Vagina (tissue), 2 donors: ENCODE measurements at regions not wholly inside any gene's neighbourhood (a gene's known extent, or its start where the extent isn't known, plus 50 kb on each side); places are given as distances from the start of the nearest gene placed in this dataset.
A peak's percentile ranks its signal among the peaks of the same experiment; 100 is the strongest.

Experiments used
- DNase-seq, 2 donors: peaks; one replicate each; pipeline ENCODE4 v3.0.0-alpha.2; 2017; ENCODE audit errors: extremely low spot score in 2 of 2
- H3K27ac ChIP-seq: fragments of 200-600 bp; sonication (generic); one replicate; pipeline ENCODE4 v1.5.1; 2019
- H3K27me3 ChIP-seq: fragments of 200-600 bp; sonication (generic); one replicate; pipeline ENCODE4 v1.5.1; 2019
- H3K36me3 ChIP-seq, 2 donors: fragments of 200-600 bp; sonication (generic); one replicate each; pipeline ENCODE4 v1.5.1; 2017 to 2019
- H3K4me1 ChIP-seq: fragments of 200-600 bp; sonication (generic); one replicate; pipeline ENCODE4 v1.5.1; 2019
- H3K4me3 ChIP-seq, 2 donors: fragments of 200-600 bp; sonication (generic); 1 replicate in 1 of 2; 2 replicates in 1 of 2; pipeline ENCODE4 v1.5.1; 2016 to 2019
- H3K9me3 ChIP-seq: fragments of 200-600 bp; sonication (generic); one replicate; pipeline ENCODE4 v1.5.1; 2019
- POLR2A ChIP-seq, 2 donors: fragments of 450-650 bp; IDR thresholded peaks; one replicate each; pipeline ENCODE4 v1.6.1; 2017; ENCODE audit warnings: antibody characterized with exemption in 2 of 2, mild to moderate bottlenecking in 2 of 2, moderate library complexity in 2 of 2
- POLR2AphosphoS5 ChIP-seq, 2 donors: sonication (generic); formaldehyde crosslinking; IDR thresholded peaks; one replicate each; pipeline ENCODE4 v1.9.0; 2017; ENCODE audit warnings: antibody characterized with exemption in 2 of 2, mild to moderate bottlenecking in 2 of 2, low read depth in 1 of 2; ENCODE audit not compliant: insufficient read depth in 1 of 2
- intact Hi-C: fragments of 100-400 bp; cut with DNase I; formaldehyde crosslinking; loops from one replicate; pipeline ENCODE4 v1.15.1; 2023
- TF ChIP-seq, protein P1 (sequence below), 3 experiments: fragments of 450-650 bp in 2 of 3; fragments of 200-600 bp in 1 of 3; sonication (generic) in 1 of 3; IDR thresholded peaks; one replicate each; pipeline ENCODE4 v1.5.1; 2017 to 2019; ENCODE audit warnings: antibody characterized with exemption in 3 of 3, mild to moderate bottlenecking in 2 of 3, moderate library complexity in 2 of 3

DNA sequence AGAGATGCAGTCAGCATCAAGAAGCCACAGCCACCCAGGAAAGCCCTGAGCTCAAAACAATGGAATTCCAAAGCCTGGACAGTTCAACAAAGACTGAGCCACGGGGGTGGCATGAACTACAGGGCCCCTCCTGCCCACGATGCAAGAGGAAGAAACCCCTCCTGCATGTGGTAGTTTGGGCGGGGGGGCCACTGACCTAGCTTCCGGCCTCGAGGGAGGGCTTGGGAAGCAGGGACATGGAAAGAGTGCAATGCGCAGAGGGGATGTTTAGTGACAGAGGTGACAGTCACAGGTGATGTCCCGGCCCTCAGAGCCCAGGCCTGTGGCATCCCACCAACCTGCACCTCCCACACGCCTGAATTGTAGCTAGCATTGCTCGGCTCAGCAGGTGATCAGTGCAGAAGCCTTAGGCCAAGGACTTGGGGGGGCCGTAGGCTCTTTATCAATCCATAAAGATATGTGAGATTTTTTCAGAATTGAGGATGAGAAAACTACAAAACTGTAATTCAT, 318.8 kb downstream of the TEX29 start:
- Histone ChIP-seq H3K27ac (no peak overlapping the region), H3K36me3 (no peaks in the 10 kb centered on the region), H3K27me3 (no peaks in the 10 kb centered on the region), H3K9me3 (no peaks in the 10 kb centered on the region), H3K4me1 (no peaks in the 10 kb centered on the region), H3K4me3 (no peak overlapping the region)
- TF ChIP-seq POLR2AphosphoS5 (IDR thresholded peaks at IDR 0.05; ENCODE audit: insufficient read depth in 1 of 2, low read depth in 1 of 2) (no peak), POLR2A (IDR thresholded peaks at IDR 0.05) (no peak)
- TF ChIP-seq, protein P1, sequence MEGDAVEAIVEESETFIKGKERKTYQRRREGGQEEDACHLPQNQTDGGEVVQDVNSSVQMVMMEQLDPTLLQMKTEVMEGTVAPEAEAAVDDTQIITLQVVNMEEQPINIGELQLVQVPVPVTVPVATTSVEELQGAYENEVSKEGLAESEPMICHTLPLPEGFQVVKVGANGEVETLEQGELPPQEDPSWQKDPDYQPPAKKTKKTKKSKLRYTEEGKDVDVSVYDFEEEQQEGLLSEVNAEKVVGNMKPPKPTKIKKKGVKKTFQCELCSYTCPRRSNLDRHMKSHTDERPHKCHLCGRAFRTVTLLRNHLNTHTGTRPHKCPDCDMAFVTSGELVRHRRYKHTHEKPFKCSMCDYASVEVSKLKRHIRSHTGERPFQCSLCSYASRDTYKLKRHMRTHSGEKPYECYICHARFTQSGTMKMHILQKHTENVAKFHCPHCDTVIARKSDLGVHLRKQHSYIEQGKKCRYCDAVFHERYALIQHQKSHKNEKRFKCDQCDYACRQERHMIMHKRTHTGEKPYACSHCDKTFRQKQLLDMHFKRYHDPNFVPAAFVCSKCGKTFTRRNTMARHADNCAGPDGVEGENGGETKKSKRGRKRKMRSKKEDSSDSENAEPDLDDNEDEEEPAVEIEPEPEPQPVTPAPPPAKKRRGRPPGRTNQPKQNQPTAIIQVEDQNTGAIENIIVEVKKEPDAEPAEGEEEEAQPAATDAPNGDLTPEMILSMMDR (IDR thresholded peaks at IDR 0.05) = no peak
- DNase-seq = peak in 1 of 2 donors; percentile 70
- intact Hi-C loops = no loop called here

DNA sequence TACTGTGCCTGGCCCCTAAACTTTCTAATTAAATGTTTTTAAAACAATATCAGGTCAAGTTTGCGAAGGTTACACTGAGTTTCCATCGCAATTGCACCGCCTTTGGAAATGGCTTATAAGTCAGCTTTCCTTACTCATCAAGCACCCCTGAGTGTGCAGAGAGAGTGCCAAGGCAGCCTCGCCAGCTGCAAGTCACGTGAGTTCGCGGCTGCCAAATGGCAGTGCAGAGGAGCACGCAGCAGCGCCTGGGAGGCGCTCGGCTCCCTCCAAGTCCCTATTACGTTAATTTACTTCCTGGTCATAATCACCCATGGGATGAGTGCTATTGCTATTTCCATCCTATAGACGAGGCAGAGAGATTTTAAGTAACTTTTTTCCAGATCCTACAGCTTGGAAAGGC, 319.6 kb downstream of the TEX29 start:
- TF ChIP-seq POLR2A (IDR thresholded peaks at IDR 0.05) (no peak), POLR2AphosphoS5 (IDR thresholded peaks at IDR 0.05; ENCODE audit: insufficient read depth in 1 of 2, low read depth in 1 of 2) (no peak)
- Histone ChIP-seq H3K27me3 (no peaks in the 10 kb centered on the region), H3K9me3 (no peaks in the 10 kb centered on the region), H3K27ac (no peak overlapping the region), H3K4me3 (no peak overlapping the region), H3K36me3 (no peaks in the 10 kb centered on the region), H3K4me1 (no peaks in the 10 kb centered on the region)
- intact Hi-C loops = no loop called here
- peak in 1 of 2 donors; percentile 58 for DNase-seq

DNA sequence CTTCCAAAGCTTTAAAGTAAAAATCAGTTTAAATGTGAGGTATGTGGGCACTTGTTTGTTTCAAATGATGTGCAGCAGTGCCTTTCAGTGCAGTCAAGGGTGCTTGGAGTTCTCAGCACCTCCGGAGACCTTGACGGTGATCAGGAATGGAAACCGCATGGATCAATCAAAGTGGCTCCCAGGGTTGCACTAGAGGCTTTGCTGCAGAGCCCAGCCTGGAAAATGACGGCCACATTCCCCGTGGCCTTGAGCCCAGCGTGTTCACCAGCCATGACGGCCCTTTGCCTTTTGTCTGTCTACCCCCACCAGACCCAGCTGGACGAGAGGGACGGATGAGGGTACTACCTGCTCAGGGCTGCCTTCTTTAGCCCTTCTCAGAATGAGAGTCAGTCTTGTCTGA, 320.0 kb downstream of the TEX29 start:
- H3K27me3 ChIP-seq = no peaks in the 10 kb centered on the region
- no peak for TF ChIP-seq POLR2AphosphoS5 (IDR thresholded peaks at IDR 0.05; ENCODE audit: insufficient read depth in 1 of 2, low read depth in 1 of 2)
- no peak for TF ChIP-seq POLR2A (IDR thresholded peaks at IDR 0.05)
- TF ChIP-seq, protein P1 (IDR thresholded peaks at IDR 0.05) = no peak

DNA sequence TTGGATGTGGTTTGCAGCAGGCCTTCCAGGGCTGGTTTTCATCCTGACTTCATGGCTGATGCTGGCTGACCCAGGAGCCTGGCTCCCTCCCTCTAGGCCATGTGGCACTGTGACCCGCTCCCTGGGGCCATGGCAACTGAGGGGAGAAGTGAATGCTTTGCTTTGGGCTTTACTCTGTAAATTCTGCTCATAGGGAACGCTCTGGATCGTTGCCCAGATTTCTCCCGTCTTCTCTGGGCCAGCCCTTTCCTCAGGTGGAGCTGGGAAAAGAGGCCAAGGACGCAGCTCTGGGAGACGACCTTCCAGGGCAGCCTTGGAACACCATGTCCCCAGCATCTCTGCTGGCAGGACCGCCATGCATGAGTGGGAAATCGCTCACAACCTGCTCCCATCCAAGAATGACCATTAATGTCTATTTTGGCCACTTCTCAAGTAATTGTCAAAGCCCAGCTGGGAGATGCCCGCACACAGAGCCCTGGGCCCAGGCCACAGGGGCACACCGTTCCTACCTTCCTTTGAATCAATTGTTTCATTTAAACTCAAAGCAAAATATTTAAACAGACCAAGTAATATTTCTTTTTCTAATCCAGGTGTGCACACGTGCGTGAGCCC, 321.8 kb downstream of the TEX29 start:
- intact Hi-C loops = no loop called here
- H3K36me3 ChIP-seq = no peaks in the 10 kb centered on the region

More for the DNA sequence above, 320.0 kb downstream of the TEX29 start:
- DNase-seq = no peak
- intact Hi-C loops = no loop called here
- Histone ChIP-seq H3K27ac (no peak overlapping the region), H3K36me3 (no peaks in the 10 kb centered on the region), H3K4me3 (no peak overlapping the region), H3K9me3 (no peaks in the 10 kb centered on the region), H3K4me1 (no peaks in the 10 kb centered on the region)

DNA sequence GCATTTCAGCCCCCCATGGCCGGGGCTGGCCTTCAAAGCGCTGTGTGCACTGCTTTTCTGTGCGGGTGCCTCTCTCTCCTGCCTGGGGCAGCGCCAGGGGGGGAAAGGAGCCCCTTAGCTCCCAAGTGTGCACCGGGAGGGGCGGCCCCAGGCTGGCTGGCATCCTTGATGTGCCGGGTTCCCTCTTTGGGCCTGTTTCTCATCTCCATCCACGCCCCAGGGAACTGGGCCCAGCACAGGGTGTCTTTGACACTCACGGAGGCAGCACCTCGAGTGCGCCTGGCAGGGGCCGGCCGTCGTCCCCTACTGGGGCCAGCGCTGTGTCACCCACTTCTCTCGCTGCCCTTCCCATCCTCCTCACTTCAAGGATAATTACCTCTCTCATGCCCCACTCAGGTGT, 324.3 kb downstream of the TEX29 start:
- intact Hi-C loops = no loop called here
- DNase-seq = no peak
- Histone ChIP-seq H3K9me3 (no peaks in the 10 kb centered on the region), H3K27me3 (no peaks in the 10 kb centered on the region), H3K4me3 (no peak overlapping the region), H3K27ac (no peak overlapping the region), H3K4me1 (no peaks in the 10 kb centered on the region), H3K36me3 (no peaks in the 10 kb centered on the region)
- TF ChIP-seq, protein P1 (IDR thresholded peaks at IDR 0.05) = no peak
- TF ChIP-seq POLR2AphosphoS5 (IDR thresholded peaks at IDR 0.05; ENCODE audit: insufficient read depth in 1 of 2, low read depth in 1 of 2) = no peak
- no peak for TF ChIP-seq POLR2A (IDR thresholded peaks at IDR 0.05)

More for the DNA sequence above, 321.8 kb downstream of the TEX29 start:
- TF ChIP-seq, protein P1 (IDR thresholded peaks at IDR 0.05) = no peak
- TF ChIP-seq POLR2AphosphoS5 (IDR thresholded peaks at IDR 0.05; ENCODE audit: insufficient read depth in 1 of 2, low read depth in 1 of 2) (no peak), POLR2A (IDR thresholded peaks at IDR 0.05) (no peak)
- no peaks in the 10 kb centered on the region for H3K9me3 ChIP-seq
- H3K4me1 ChIP-seq = no peaks in the 10 kb centered on the region
- no peaks in the 10 kb centered on the region for H3K27me3 ChIP-seq
- DNase-seq = peak in 1 of 2 donors; percentile 70
- H3K27ac ChIP-seq = no peak overlapping the region
- no peak overlapping the region for H3K4me3 ChIP-seq
